SH-SY5Y (cell line): ENCODE measurements at regions not wholly inside any gene's neighbourhood (a gene's known extent, or its start where the extent isn't known, plus 50 kb on each side); places are given as distances from the start of the nearest gene placed in this dataset.

Experiments used
- GATA2 ChIP-seq: IDR thresholded peaks from 2 replicates; pipeline ENCODE4 v1.6.1; 2011; ENCODE audit warnings: mild to moderate bottlenecking, low read depth, low read length
- GATA3 ChIP-seq: IDR thresholded peaks from 2 replicates; pipeline ENCODE4 v1.6.1; 2011; ENCODE audit warnings: low read depth, mild to moderate bottlenecking, low read length, moderate library complexity

GRCh38 chr3:99419116-99419515, 219.3 kb upstream of the COL8A1 start:
- TF ChIP-seq GATA3 (no peak), GATA2 (no peak)
